ENCODE measurements at regions not wholly inside any gene's neighbourhood (a gene's known extent, or its start where the extent isn't known, plus 50 kb on each side); places are given as distances from the start of the nearest gene placed in this dataset.

DNA sequence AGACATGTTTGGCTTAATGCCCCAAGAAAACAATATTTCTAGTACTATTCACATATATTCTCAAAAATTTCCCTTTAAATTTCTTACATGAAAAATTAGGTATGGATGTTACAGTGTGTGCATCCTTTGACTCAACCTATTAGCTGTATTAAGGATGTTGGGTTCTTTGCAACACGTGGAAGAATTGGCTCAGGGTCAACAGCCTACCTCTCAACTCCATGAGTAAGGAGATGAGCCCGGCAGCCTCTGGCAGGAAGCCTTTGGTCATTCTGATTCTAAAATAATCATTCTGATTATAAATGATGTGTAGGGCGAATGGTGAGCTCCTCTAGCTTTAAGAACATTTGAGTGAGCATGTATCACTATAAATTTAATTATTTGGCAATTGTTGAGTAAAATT lies 148.0 kb upstream of the WDFY3 start:
- TF ChIP-seq EP300 (IDR thresholded peaks at IDR 0.05): no peak
- TF ChIP-seq, protein P1, sequence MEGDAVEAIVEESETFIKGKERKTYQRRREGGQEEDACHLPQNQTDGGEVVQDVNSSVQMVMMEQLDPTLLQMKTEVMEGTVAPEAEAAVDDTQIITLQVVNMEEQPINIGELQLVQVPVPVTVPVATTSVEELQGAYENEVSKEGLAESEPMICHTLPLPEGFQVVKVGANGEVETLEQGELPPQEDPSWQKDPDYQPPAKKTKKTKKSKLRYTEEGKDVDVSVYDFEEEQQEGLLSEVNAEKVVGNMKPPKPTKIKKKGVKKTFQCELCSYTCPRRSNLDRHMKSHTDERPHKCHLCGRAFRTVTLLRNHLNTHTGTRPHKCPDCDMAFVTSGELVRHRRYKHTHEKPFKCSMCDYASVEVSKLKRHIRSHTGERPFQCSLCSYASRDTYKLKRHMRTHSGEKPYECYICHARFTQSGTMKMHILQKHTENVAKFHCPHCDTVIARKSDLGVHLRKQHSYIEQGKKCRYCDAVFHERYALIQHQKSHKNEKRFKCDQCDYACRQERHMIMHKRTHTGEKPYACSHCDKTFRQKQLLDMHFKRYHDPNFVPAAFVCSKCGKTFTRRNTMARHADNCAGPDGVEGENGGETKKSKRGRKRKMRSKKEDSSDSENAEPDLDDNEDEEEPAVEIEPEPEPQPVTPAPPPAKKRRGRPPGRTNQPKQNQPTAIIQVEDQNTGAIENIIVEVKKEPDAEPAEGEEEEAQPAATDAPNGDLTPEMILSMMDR (IDR thresholded peaks at IDR 0.05): no peak
